Panc1 (cell line): ENCODE measurements at regions not wholly inside any gene's neighbourhood (a gene's known extent, or its start where the extent isn't known, plus 50 kb on each side); places are given as distances from the start of the nearest gene placed in this dataset.

Source experiments
- ATAC-seq: fragments of 200-7000 bp; cut with Tn5 transposase; 2 replicates; pipeline ENCODE4 v1.9.1; 2020; ENCODE audit warnings: mild to moderate bottlenecking, moderate library complexity
- BruUV-seq: library from RNA; stranded (reverse); fragments of 400-500 nt; replicated peaks from 2 replicates; lab custom pipeline; 2021; lab: Mats Ljungman, UMichigan
- CTCF ChIA-PET: fragments of 300-600 bp; sonication (Branson Sonifier 250); formaldehyde crosslinking; loops from one replicate; lab custom pipeline; 2022; ENCODE audit warnings: antibody characterized with exemption; lab: Charles Lee
- POLR2A ChIA-PET: fragments of 300-600 bp; sonication (Branson Sonifier 250); formaldehyde crosslinking; loops from one replicate; lab custom pipeline; 2022; ENCODE audit warnings: antibody characterized with exemption; lab: Charles Lee
- DNase-seq: peaks from one replicate; pipeline ENCODE4 v3.0.0-alpha.2; 2010; ENCODE audit warnings: low read depth, low spot score
- H3K27ac ChIP-seq: 2 replicates; pipeline ENCODE4 v1.5.1; 2011; ENCODE audit warnings: mild to moderate bottlenecking, low read length, inconsistent platforms
- H3K27me3 ChIP-seq: fragments of 200-500 bp; sonication (Bioruptor generic); 2 replicates; pipeline ENCODE4 v1.6.0; 2014; ENCODE audit warnings: low read length, inconsistent platforms; ENCODE audit not compliant: control insufficient read depth, insufficient read depth
- H3K36me3 ChIP-seq: fragments of 200-500 bp; sonication (Bioruptor generic); 2 replicates; pipeline ENCODE4 v1.5.1; 2014; ENCODE audit warnings: inconsistent platforms, mild to moderate bottlenecking, low read length, moderate library complexity; ENCODE audit not compliant: control insufficient read depth, insufficient read depth
- H3K4me1 ChIP-seq: 2 replicates; pipeline ENCODE4 v1.5.1; 2011; ENCODE audit warnings: inconsistent platforms, mild to moderate bottlenecking, low read length, moderate library complexity; ENCODE audit not compliant: control insufficient read depth, insufficient read depth
- H3K4me3 ChIP-seq, 2 experiments: 2 replicates each; pipeline ENCODE4 v1.5.1; 2011 to 2012; ENCODE audit warnings: low read depth in 2 of 2, low read length in 2 of 2, mild to moderate bottlenecking in 2 of 2, inconsistent platforms in 1 of 2, moderate library complexity in 1 of 2
- H3K9me3 ChIP-seq: fragments of 200-500 bp; sonication (Bioruptor generic); 2 replicates; pipeline ENCODE4 v1.5.1; 2014; ENCODE audit warnings: low read depth, mild to moderate bottlenecking, inconsistent platforms, low read length, moderate library complexity; ENCODE audit not compliant: control insufficient read depth, insufficient read depth
- POLR2AphosphoS5 ChIP-seq: IDR thresholded peaks from 2 replicates; pipeline ENCODE4 v1.6.1; 2012; ENCODE audit warnings: mild to moderate bottlenecking, low read depth, low read length, moderate library complexity
- SIN3A ChIP-seq: IDR thresholded peaks from 2 replicates; pipeline ENCODE4 v1.6.1; 2012; ENCODE audit warnings: low read depth, mild to moderate bottlenecking, low read length, moderate library complexity, borderline replicate concordance; ENCODE audit not compliant: insufficient read depth
- TCF7L2 ChIP-seq: IDR thresholded peaks from 2 replicates; pipeline ENCODE4 v1.6.1; 2011; ENCODE audit warnings: mild to moderate bottlenecking, low read depth, low read length, inconsistent platforms
- in situ Hi-C: cut with HindIII; loops from 2 replicates; pipeline ENCODE4 v1.10.0; 2016; ENCODE audit warnings: low sequenced_read_pairs, low pct_unique_long_range_greater_than_20kb
- intact Hi-C: fragments of 100-400 bp; cut with micrococcal nuclease; formaldehyde crosslinking; loops from one replicate; pipeline ENCODE4 v1.10.0; 2022; ENCODE audit not compliant: unreplicated experiment
- TF ChIP-seq, protein P1 (sequence below), 2 experiments: IDR thresholded peaks; 2 replicates each; pipeline ENCODE4 v1.6.1; 2011 to 2012; ENCODE audit warnings: low read depth in 2 of 2, control low read depth in 1 of 2, low read length in 1 of 2, mild to moderate bottlenecking in 1 of 2, moderate library complexity in 1 of 2; ENCODE audit not compliant: insufficient read depth in 1 of 2
- TF ChIP-seq, protein P2 (sequence below): fragments of 450-650 bp; IDR thresholded peaks from 2 replicates; pipeline ENCODE4 v1.5.1; 2017; ENCODE audit warnings: mild to moderate bottlenecking

DNA sequence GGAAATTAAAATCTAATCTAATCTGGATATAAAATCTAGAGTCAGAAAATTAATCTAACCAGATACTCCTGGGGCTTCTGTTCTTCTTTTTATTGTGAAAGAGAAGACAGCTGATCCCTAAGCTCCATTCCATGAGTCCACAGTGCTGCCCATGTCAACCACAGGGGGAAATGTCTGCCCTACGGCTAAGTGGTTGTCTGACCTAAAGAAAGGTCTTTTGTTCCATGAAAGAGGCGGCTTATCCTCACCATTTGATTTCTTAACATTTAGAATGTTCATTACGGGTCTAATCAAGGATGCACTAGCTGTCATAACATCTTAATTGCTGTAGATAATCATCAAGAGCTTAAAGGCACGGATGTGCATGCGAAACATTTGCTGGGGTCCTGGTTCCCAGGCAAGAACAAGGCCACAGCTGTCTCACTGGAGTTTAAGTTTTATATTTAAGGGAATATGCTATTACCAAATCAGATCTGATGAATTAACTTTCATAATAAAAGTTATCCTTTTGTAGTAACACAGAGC, 162.6 kb downstream of the PAX3 start:
- no peak for ATAC-seq
- TF ChIP-seq, protein P1, sequence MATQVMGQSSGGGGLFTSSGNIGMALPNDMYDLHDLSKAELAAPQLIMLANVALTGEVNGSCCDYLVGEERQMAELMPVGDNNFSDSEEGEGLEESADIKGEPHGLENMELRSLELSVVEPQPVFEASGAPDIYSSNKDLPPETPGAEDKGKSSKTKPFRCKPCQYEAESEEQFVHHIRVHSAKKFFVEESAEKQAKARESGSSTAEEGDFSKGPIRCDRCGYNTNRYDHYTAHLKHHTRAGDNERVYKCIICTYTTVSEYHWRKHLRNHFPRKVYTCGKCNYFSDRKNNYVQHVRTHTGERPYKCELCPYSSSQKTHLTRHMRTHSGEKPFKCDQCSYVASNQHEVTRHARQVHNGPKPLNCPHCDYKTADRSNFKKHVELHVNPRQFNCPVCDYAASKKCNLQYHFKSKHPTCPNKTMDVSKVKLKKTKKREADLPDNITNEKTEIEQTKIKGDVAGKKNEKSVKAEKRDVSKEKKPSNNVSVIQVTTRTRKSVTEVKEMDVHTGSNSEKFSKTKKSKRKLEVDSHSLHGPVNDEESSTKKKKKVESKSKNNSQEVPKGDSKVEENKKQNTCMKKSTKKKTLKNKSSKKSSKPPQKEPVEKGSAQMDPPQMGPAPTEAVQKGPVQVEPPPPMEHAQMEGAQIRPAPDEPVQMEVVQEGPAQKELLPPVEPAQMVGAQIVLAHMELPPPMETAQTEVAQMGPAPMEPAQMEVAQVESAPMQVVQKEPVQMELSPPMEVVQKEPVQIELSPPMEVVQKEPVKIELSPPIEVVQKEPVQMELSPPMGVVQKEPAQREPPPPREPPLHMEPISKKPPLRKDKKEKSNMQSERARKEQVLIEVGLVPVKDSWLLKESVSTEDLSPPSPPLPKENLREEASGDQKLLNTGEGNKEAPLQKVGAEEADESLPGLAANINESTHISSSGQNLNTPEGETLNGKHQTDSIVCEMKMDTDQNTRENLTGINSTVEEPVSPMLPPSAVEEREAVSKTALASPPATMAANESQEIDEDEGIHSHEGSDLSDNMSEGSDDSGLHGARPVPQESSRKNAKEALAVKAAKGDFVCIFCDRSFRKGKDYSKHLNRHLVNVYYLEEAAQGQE (IDR thresholded peaks at IDR 0.05; ENCODE audit: insufficient read depth in 1 of 2, low read depth in 2 of 2, low read length in 1 of 2): no peak
- TF ChIP-seq, protein P2, sequence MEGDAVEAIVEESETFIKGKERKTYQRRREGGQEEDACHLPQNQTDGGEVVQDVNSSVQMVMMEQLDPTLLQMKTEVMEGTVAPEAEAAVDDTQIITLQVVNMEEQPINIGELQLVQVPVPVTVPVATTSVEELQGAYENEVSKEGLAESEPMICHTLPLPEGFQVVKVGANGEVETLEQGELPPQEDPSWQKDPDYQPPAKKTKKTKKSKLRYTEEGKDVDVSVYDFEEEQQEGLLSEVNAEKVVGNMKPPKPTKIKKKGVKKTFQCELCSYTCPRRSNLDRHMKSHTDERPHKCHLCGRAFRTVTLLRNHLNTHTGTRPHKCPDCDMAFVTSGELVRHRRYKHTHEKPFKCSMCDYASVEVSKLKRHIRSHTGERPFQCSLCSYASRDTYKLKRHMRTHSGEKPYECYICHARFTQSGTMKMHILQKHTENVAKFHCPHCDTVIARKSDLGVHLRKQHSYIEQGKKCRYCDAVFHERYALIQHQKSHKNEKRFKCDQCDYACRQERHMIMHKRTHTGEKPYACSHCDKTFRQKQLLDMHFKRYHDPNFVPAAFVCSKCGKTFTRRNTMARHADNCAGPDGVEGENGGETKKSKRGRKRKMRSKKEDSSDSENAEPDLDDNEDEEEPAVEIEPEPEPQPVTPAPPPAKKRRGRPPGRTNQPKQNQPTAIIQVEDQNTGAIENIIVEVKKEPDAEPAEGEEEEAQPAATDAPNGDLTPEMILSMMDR: no peak
- no peak for TF ChIP-seq POLR2AphosphoS5
- TF ChIP-seq SIN3A: no peak
- TF ChIP-seq TCF7L2: no peak
- H3K4me1 ChIP-seq: no peaks in the 10 kb centered on the region
- no peak overlapping the region for H3K4me3 ChIP-seq
- in situ Hi-C loops: no loop called here
- ChIA-PET CTCF (no interaction called here), POLR2A (no interaction called here)
- H3K27me3 ChIP-seq: no peaks in the 10 kb centered on the region
- BruUV-seq: no TSS peak
- DNase-seq: no peak
- no peaks in the 10 kb centered on the region for H3K36me3 ChIP-seq
- intact Hi-C loops: no loop called here
- no peak overlapping the region for H3K27ac ChIP-seq
- H3K9me3 ChIP-seq: no peaks in the 10 kb centered on the region

DNA sequence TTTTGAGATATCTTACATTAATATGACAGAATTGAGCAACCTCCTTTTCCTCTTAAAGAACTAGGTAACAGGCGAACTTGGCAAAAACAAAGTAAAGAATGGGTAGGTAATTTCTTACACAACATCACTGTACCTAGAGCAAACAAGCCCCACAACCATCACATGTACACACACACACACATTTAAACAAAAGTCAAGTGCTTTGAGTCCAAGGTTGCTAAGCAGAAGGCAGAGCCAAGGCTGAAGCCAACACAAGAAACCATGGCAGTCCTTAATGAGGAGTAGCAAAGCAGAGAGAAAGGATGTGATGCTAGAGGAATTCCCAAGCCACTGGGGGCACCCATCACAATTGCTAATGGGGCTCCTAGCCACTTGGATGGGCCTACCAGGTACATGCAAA, 164.1 kb downstream of the PAX3 start:
- no peak for DNase-seq
- Histone ChIP-seq H3K4me1 (no peaks in the 10 kb centered on the region), H3K36me3 (no peaks in the 10 kb centered on the region), H3K4me3 (no peak overlapping the region), H3K9me3 (no peaks in the 10 kb centered on the region), H3K27me3 (no peaks in the 10 kb centered on the region), H3K27ac (no peak overlapping the region)
- no peak for ATAC-seq
- POLR2A ChIA-PET: no interaction called here
- TF ChIP-seq POLR2AphosphoS5: no peak
- TF ChIP-seq SIN3A: no peak
- TF ChIP-seq, protein P1 (IDR thresholded peaks at IDR 0.05; ENCODE audit: insufficient read depth in 1 of 2, low read depth in 2 of 2, low read length in 1 of 2): no peak
- no peak for TF ChIP-seq TCF7L2
- in situ Hi-C loops: no loop called here
- BruUV-seq: no TSS peak
- CTCF ChIA-PET: no interaction called here
- intact Hi-C loops: no loop called here
